Keratinocyte (primary cell): ENCODE measurements at regions not wholly inside any gene's neighbourhood (a gene's known extent, or its start where the extent isn't known, plus 50 kb on each side); places are given as distances from the start of the nearest gene placed in this dataset.

ENCODE experiments used
- CTCF ChIP-seq, 3 experiments: IDR thresholded peaks in 1 of 3; conservative IDR thresholded peaks in 1 of 3; optimal IDR thresholded peaks in 1 of 3; 2 replicates in 2 of 3; 3 replicates in 1 of 3; pipeline versions ENCODE3 to v1.5.1; 2011; ENCODE audit warnings: low read length in 3 of 3, mild to moderate bottlenecking in 3 of 3, moderate library complexity in 2 of 3, control low read depth in 1 of 3, inconsistent platforms in 1 of 3; ENCODE audit not compliant: insufficient read depth in 2 of 3; ENCODE audit errors: extremely low read depth in 1 of 3
- EZH2 ChIP-seq: IDR thresholded peaks from one replicate; pipeline ENCODE4 v1.6.1; 2012; ENCODE audit warnings: inconsistent platforms, mild to moderate bottlenecking, low read length, moderate library complexity

GRCh38 chr2:191604154-191604553 is 73.8 kb upstream of the NABP1 start:
- TF ChIP-seq CTCF (optimal IDR thresholded peaks at IDR 0.05 in 1 of 3, IDR thresholded peaks at IDR 0.05 in 1 of 3, conservative IDR thresholded peaks at IDR 0.05 in 1 of 3; ENCODE audit: extremely low read depth in 1 of 3, insufficient read depth in 2 of 3, low read length in 3 of 3) (no peak), EZH2 (no peak)
